CD14-positive monocyte (primary cell): ENCODE measurements at regions not wholly inside any gene's neighbourhood (a gene's known extent, or its start where the extent isn't known, plus 50 kb on each side); places are given as distances from the start of the nearest gene placed in this dataset.

Source experiments
- DNase-seq, 3 donors: peaks; one replicate each; pipeline ENCODE4 v3.0.0-alpha.2; 2011 to 2022
- H2AFZ ChIP-seq: 2 replicates; pipeline ENCODE4 v1.6.0; 2012; ENCODE audit warnings: mild to moderate bottlenecking, low read depth, low read length, inconsistent platforms; ENCODE audit not compliant: insufficient read depth, poor library complexity, severe bottlenecking
- H3K27ac ChIP-seq, 2 donors: 1 replicate in 1 of 2; 2 replicates in 1 of 2; pipeline ENCODE4 v1.5.1; 2012 to 2013; ENCODE audit warnings: low read length in 2 of 2, control low read depth in 1 of 2, inconsistent platforms in 1 of 2, low read depth in 1 of 2, mild to moderate bottlenecking in 1 of 2
- H3K27me3 ChIP-seq, 2 donors: one replicate each; pipeline versions ENCODE4 v1.6.0 to v1.6.1; 2011 to 2013; ENCODE audit warnings: low read length in 2 of 2; ENCODE audit not compliant: control insufficient read depth in 2 of 2, insufficient read depth in 2 of 2
- H3K36me3 ChIP-seq, 2 donors: replicated peaks in 1 of 2; 1 replicate in 1 of 2; 2 replicates in 1 of 2; pipeline versions ENCODE4 v1.5.1 to v1.6.1; 2012 to 2013; ENCODE audit warnings: low read length in 2 of 2, control low read depth in 1 of 2, inconsistent platforms in 1 of 2, mild to moderate bottlenecking in 1 of 2; ENCODE audit not compliant: insufficient read depth in 2 of 2, control insufficient read depth in 1 of 2
- H3K4me1 ChIP-seq, 2 donors: 1 replicate in 1 of 2; 2 replicates in 1 of 2; pipeline versions ENCODE4 v1.5.1 to v1.6.1; 2012 to 2013; ENCODE audit warnings: low read length in 2 of 2, control low read depth in 1 of 2, inconsistent platforms in 1 of 2, mild to moderate bottlenecking in 1 of 2, moderate library complexity in 1 of 2; ENCODE audit not compliant: insufficient read depth in 2 of 2, control insufficient read depth in 1 of 2
- H3K4me2 ChIP-seq: replicated peaks from 2 replicates; pipeline ENCODE3; 2012; ENCODE audit warnings: low read length, moderate library complexity, mild to moderate bottlenecking; ENCODE audit not compliant: poor library complexity, severe bottlenecking; ENCODE audit errors: extremely low read depth
- H3K4me3 ChIP-seq, 3 experiments: fragments of 200-600 bp in 1 of 3; sonication (generic) in 1 of 3; replicated peaks in 1 of 3; 1 replicate in 2 of 3; 2 replicates in 1 of 3; pipeline ENCODE4 v1.5.1; 2011 to 2013; ENCODE audit warnings: low read length in 3 of 3, mild to moderate bottlenecking in 3 of 3, control low read depth in 2 of 3, low read depth in 2 of 3, inconsistent platforms in 1 of 3, moderate library complexity in 1 of 3
- H3K79me2 ChIP-seq: 2 replicates; pipeline ENCODE4 v1.6.0; 2012; ENCODE audit warnings: mild to moderate bottlenecking, control low read depth, inconsistent platforms, low read length, moderate library complexity; ENCODE audit not compliant: insufficient read depth
- H3K9ac ChIP-seq: 2 replicates; pipeline ENCODE4 v1.6.0; 2017; ENCODE audit warnings: low read length, mild to moderate bottlenecking; ENCODE audit not compliant: insufficient read depth, poor library complexity, severe bottlenecking
- H3K9me3 ChIP-seq, 2 donors: replicated peaks in 1 of 2; 1 replicate in 1 of 2; 2 replicates in 1 of 2; pipeline versions ENCODE4 v1.5.1 to v1.6.1; 2012 to 2013; ENCODE audit warnings: low read length in 2 of 2, control low read depth in 1 of 2; ENCODE audit not compliant: control insufficient read depth in 1 of 2, insufficient read depth in 1 of 2
- H4K20me1 ChIP-seq: 2 replicates; pipeline ENCODE4 v1.6.0; 2012; ENCODE audit warnings: mild to moderate bottlenecking, low read length, control low read depth, moderate library complexity; ENCODE audit not compliant: insufficient read depth
- H3K27ac Mint-ChIP-seq, 7 donors: one replicate each; pipeline ENCODE4 v1.8.0; 2020; ENCODE audit warnings: mild to moderate bottlenecking in 7 of 7, mixed read lengths in 7 of 7, moderate library complexity in 6 of 7, inconsistent platforms in 2 of 7
- H3K27me3 Mint-ChIP-seq, 3 donors: one replicate each; pipeline ENCODE4 v1.8.0; 2021 to 2022; ENCODE audit warnings: low read depth in 3 of 3, mild to moderate bottlenecking in 3 of 3, mixed read lengths in 3 of 3, moderate library complexity in 3 of 3, inconsistent platforms in 1 of 3
- H3K36me3 Mint-ChIP-seq, 2 donors: one replicate each; pipeline ENCODE4 v1.8.0; 2020; ENCODE audit warnings: mixed read lengths in 2 of 2, inconsistent platforms in 1 of 2, mild to moderate bottlenecking in 1 of 2
- H3K4me1 Mint-ChIP-seq: one replicate; pipeline ENCODE4 v1.8.0; 2020; ENCODE audit warnings: mild to moderate bottlenecking, mixed read lengths
- H3K4me3 Mint-ChIP-seq, 2 donors: one replicate each; pipeline ENCODE4 v1.8.0; 2020; ENCODE audit warnings: mild to moderate bottlenecking in 2 of 2, mixed read lengths in 2 of 2, moderate library complexity in 1 of 2
- H3K9me3 Mint-ChIP-seq, 7 donors: one replicate each; pipeline ENCODE4 v1.8.0; 2020 to 2022; ENCODE audit warnings: mixed read lengths in 7 of 7, mild to moderate bottlenecking in 6 of 7, moderate library complexity in 6 of 7, inconsistent platforms in 2 of 7
- WGBS: methylation state at CpG from one replicate; pipeline ENCODE4 v1.1.5; 2013; ENCODE audit warnings: missing lambda C conversion rate; ENCODE audit not compliant: insufficient coverage; 5-methylcytosine and 5-hydroxymethylcytosine counted together
- intact Hi-C, 2 donors: fragments of 100-400 bp; cut with micrococcal nuclease; formaldehyde crosslinking; loops; one replicate each; pipeline versions ENCODE4 v1.15.0 to v1.15.1; 2023
- TF ChIP-seq, protein P1 (sequence below): fragments of 200-600 bp; IDR thresholded peaks from one replicate; pipeline ENCODE4 v1.8.0; 2022; ENCODE audit warnings: antibody characterized with exemption, mild to moderate bottlenecking

DNA sequence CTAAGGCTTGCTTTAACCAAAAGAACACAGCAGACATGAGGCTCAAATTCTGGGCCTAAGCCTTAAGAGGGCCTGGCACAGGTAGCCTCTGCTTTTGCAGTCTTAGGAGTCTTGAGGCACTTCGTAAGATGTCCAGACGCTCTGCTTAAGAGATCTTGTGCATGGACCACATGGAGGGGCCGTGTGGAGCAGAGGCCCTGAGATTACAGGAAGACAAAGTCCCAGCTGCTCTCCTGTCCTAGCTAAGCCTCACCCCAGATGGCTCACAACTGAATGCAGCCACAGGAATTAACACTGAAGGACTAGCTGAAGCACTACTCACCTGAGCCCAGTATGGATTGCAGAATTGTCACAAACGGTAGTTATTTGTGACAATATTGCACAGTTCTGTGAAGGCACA, 446.0 kb downstream of the PDZRN4 start:
- Histone ChIP-seq H3K4me2 (no peak overlapping the region), H3K27me3 (no peaks in the 10 kb centered on the region), H3K4me1 (no peaks in the 10 kb centered on the region), H3K4me3 (no peak overlapping the region), H4K20me1 (no peaks in the 10 kb centered on the region), H2AFZ (no peak overlapping the region), H3K9ac (no peak overlapping the region), H3K36me3 (no peaks in the 10 kb centered on the region), H3K9me3 (no peaks in the 10 kb centered on the region), H3K27ac (no peak overlapping the region), H3K79me2 (no peaks in the 10 kb centered on the region)
- H3K27me3 Mint-ChIP-seq: no peaks in the 10 kb centered on the region
- intact Hi-C loops: no loop called here
- H3K4me3 Mint-ChIP-seq: no peak overlapping the region
- no peak for DNase-seq
- TF ChIP-seq, protein P1, sequence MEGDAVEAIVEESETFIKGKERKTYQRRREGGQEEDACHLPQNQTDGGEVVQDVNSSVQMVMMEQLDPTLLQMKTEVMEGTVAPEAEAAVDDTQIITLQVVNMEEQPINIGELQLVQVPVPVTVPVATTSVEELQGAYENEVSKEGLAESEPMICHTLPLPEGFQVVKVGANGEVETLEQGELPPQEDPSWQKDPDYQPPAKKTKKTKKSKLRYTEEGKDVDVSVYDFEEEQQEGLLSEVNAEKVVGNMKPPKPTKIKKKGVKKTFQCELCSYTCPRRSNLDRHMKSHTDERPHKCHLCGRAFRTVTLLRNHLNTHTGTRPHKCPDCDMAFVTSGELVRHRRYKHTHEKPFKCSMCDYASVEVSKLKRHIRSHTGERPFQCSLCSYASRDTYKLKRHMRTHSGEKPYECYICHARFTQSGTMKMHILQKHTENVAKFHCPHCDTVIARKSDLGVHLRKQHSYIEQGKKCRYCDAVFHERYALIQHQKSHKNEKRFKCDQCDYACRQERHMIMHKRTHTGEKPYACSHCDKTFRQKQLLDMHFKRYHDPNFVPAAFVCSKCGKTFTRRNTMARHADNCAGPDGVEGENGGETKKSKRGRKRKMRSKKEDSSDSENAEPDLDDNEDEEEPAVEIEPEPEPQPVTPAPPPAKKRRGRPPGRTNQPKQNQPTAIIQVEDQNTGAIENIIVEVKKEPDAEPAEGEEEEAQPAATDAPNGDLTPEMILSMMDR: no peak
- H3K27ac Mint-ChIP-seq: no peak overlapping the region
- H3K36me3 Mint-ChIP-seq: no peaks in the 10 kb centered on the region
- H3K4me1 Mint-ChIP-seq: no peaks in the 10 kb centered on the region
- WGBS: 92% methylated on average over 3 of the region's 4 CpGs
- peaks cover 2 to 13% (median 5%) of the 10 kb centered on the region in 7 donors for H3K9me3 Mint-ChIP-seq

DNA sequence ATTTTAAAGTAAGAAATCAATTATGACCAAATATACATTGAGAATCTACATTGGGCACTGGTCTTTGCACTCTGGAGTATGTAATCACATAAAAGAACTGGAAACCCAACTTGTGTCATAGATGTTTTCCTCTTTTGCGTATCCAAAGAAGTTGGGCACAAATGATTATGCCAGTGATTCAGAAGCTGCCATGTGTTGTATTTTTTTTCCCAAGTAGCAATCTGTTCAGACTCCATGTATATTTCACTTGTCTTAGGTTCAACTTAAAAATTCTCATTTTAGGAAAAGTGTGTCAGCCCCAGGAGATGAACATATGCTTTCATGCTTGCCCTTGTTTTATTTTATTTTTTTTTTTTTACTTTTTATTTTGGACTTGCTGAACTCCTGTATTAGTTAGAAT, 441.5 kb downstream of the PDZRN4 start:
- Histone ChIP-seq H3K27me3 (no peaks in the 10 kb centered on the region), H3K9ac (no peak overlapping the region), H3K4me3 (no peak overlapping the region), H4K20me1 (no peaks in the 10 kb centered on the region), H3K4me1 (no peaks in the 10 kb centered on the region), H3K4me2 (no peak overlapping the region), H3K9me3 (peaks cover 0 to 3% of the 10 kb centered on the region in 2 donors), H3K79me2 (no peaks in the 10 kb centered on the region), H3K36me3 (no peaks in the 10 kb centered on the region), H3K27ac (no peak overlapping the region), H2AFZ (no peak overlapping the region)
- Mint-ChIP-seq H3K4me1 (no peaks in the 10 kb centered on the region), H3K27me3 (no peaks in the 10 kb centered on the region), H3K4me3 (no peak overlapping the region), H3K36me3 (no peaks in the 10 kb centered on the region), H3K27ac (no peak overlapping the region), H3K9me3 (peaks cover 4 to 16% (median 9%) of the 10 kb centered on the region in 7 donors)
- WGBS: no CpG with 5 or more reads among the region's 1 CpG
- TF ChIP-seq, protein P1: no peak
- no peak for DNase-seq
- intact Hi-C loops: no loop called here
